K562 (cell line): ENCODE measurements at regions not wholly inside any gene's neighbourhood (a gene's known extent, or its start where the extent isn't known, plus 50 kb on each side); places are given as distances from the start of the nearest gene placed in this dataset.

Experiments used
- ATAC-seq: fragments of 200-7000 bp; cut with Tn5 transposase; 3 replicates; pipeline ENCODE4 v1.9.1; 2020; ENCODE audit warnings: moderate library complexity
- BruUV-seq: library from RNA; stranded (reverse); fragments of 400-500 nt; replicated peaks from 2 replicates; lab custom pipeline; 2021; lab: Mats Ljungman, UMichigan
- CTCF ChIA-PET: fragments of 300-600 bp; formaldehyde crosslinking; extraction: SDS; loops from one replicate; lab custom pipeline; 2021; ENCODE audit warnings: low intra/inter-chr PET ratio; lab: Yijun Ruan, JAX
- POLR2A ChIA-PET: fragments of 300-600, 350-650 bp; sonication (Branson Sonifier 250); formaldehyde crosslinking; extraction: SDS; loops from one replicate; lab custom pipeline; 2021; ENCODE audit warnings: antibody characterized with exemption, inconsistent platforms; lab: Yijun Ruan, JAX
- DNase-seq, 4 experiments: peaks; one replicate each; pipeline versions ENCODE4 v3.0.0 to v3.0.0-alpha.2; 2011 to 2018; ENCODE audit warnings: low spot score in 3 of 4, mixed read lengths in 3 of 4; ENCODE audit errors: extremely low read depth in 1 of 4
- FAIRE-seq: peaks from 2 replicates; lab custom pipeline; 2011; peaks lifted over from hg19 to GRCh38; lab: Jason Lieb, UNC
- H2AFZ ChIP-seq: 2 replicates; pipeline ENCODE4 v1.6.0; 2011; ENCODE audit warnings: low read depth, low read length, control low read depth, inconsistent platforms
- H3K27ac ChIP-seq: fragments of 200-600 bp; 3 replicates; pipeline ENCODE4 v1.8.0; 2011; ENCODE audit warnings: low read depth, mild to moderate bottlenecking, control low read depth, inconsistent platforms, low read length, moderate library complexity, mixed read lengths; ENCODE audit errors: extremely low read depth
- H3K27me3 ChIP-seq, 2 experiments: fragments of 300-600 bp in 1 of 2; 2 replicates in 1 of 2; 3 replicates in 1 of 2; pipeline versions ENCODE4 v1.6.0 to v1.8.0; 2011; ENCODE audit warnings: inconsistent platforms in 2 of 2, low read length in 2 of 2, mild to moderate bottlenecking in 1 of 2, mixed read lengths in 1 of 2, moderate library complexity in 1 of 2; ENCODE audit not compliant: control insufficient read depth in 2 of 2, insufficient read depth in 2 of 2
- H3K36me3 ChIP-seq: fragments of 300-600 bp; 3 replicates; pipeline ENCODE4 v1.8.0; 2011; ENCODE audit warnings: mild to moderate bottlenecking, low read length, inconsistent platforms; ENCODE audit not compliant: control insufficient read depth, insufficient read depth
- H3K4me1 ChIP-seq, 2 experiments: fragments of 200-600 bp in 1 of 2; replicated peaks in 1 of 2; 2 replicates in 1 of 2; 3 replicates in 1 of 2; pipeline versions ENCODE4 v1.5.1 to v1.8.0; 2011; ENCODE audit warnings: inconsistent platforms in 2 of 2, low read length in 2 of 2, mild to moderate bottlenecking in 1 of 2, mixed read lengths in 1 of 2, moderate library complexity in 1 of 2; ENCODE audit not compliant: control insufficient read depth in 2 of 2, insufficient read depth in 2 of 2
- H3K4me2 ChIP-seq: 2 replicates; pipeline ENCODE4 v1.6.1; 2011; ENCODE audit warnings: low read length, control low read depth, inconsistent platforms, mixed read lengths; ENCODE audit not compliant: insufficient read depth
- H3K4me3 ChIP-seq: fragments of 200-600 bp; sonication (generic), shearing (Covaris generic); 2 replicates; pipeline ENCODE4 v1.5.1; 2016; ENCODE audit warnings: control low read depth, inconsistent platforms
- H3K79me2 ChIP-seq: fragments of 200-600 bp; 3 replicates; pipeline ENCODE4 v1.8.0; 2011; ENCODE audit warnings: low read length, inconsistent platforms; ENCODE audit not compliant: control insufficient read depth, insufficient read depth
- H3K9ac ChIP-seq, 2 experiments: 2 replicates each; pipeline versions ENCODE4 v1.6.0 to v1.6.1; 2011; ENCODE audit warnings: low read depth in 2 of 2, low read length in 2 of 2, control low read depth in 1 of 2, inconsistent platforms in 1 of 2, mild to moderate bottlenecking in 1 of 2, mixed read lengths in 1 of 2; ENCODE audit not compliant: insufficient read depth in 1 of 2
- H3K9me1 ChIP-seq: one replicate; pipeline ENCODE4 v1.6.0; 2011; ENCODE audit warnings: inconsistent platforms, mild to moderate bottlenecking, low read length, moderate library complexity; ENCODE audit not compliant: control insufficient read depth, insufficient read depth
- H3K9me3 ChIP-seq: replicated peaks from 2 replicates; pipeline ENCODE4 v1.5.1; 2011; ENCODE audit warnings: low read depth, low read length, inconsistent platforms; ENCODE audit not compliant: control insufficient read depth, insufficient read depth
- H4K20me1 ChIP-seq: replicated peaks from 2 replicates; pipeline ENCODE4 v1.6.1; 2011; ENCODE audit warnings: low read length, inconsistent platforms, mixed read lengths; ENCODE audit not compliant: control insufficient read depth, insufficient read depth
- ARID1B ChIP-seq: fragments of 450-650 bp; IDR thresholded peaks from 2 replicates; pipeline ENCODE4 v1.6.1; 2016; ENCODE audit warnings: antibody characterized with exemption, mild to moderate bottlenecking, inconsistent platforms
- BRD4 ChIP-seq: fragments of 200-600 bp; sonication (generic); IDR thresholded peaks from 2 replicates; pipeline ENCODE4 v1.6.1; 2017; ENCODE audit warnings: inconsistent platforms
- BRD9 ChIP-seq: fragments of 450-650 bp; IDR thresholded peaks from 2 replicates; pipeline ENCODE4 v1.6.1; 2018; ENCODE audit warnings: low read depth; ENCODE audit not compliant: partially characterized antibody
- CBX2 ChIP-seq: fragments of 200-600 bp; sonication (generic); IDR thresholded peaks from one replicate; pipeline ENCODE4 v1.6.1; 2012; ENCODE audit warnings: mild to moderate bottlenecking, low read length, inconsistent platforms; ENCODE audit not compliant: insufficient read depth, poor library complexity, severe bottlenecking
- ETV5 ChIP-seq: sonication (generic); formaldehyde crosslinking; IDR thresholded peaks from 2 replicates; pipeline ENCODE4 v1.4.0; 2020; ENCODE audit warnings: low read depth, mild to moderate bottlenecking, missing genetic modification reagents
- HNRNPLL ChIP-seq: fragments of 200-400 bp; formaldehyde crosslinking; IDR thresholded peaks from 2 replicates; pipeline ENCODE4 v1.6.1; 2017; ENCODE audit warnings: low read length, low read depth, mild to moderate bottlenecking; ENCODE audit not compliant: poor library complexity, severe bottlenecking
- HSF4 ChIP-seq: fragments of 250-450 bp; sonication (Bioruptor Pico); IDR thresholded peaks from 2 replicates; pipeline ENCODE4 v2.1.2; 2022; ENCODE audit warnings: mild to moderate bottlenecking, moderate library complexity, borderline replicate concordance
- KDM4B ChIP-seq, 2 experiments: fragments of 450-650 bp in 1 of 2; sonication (generic) in 1 of 2; IDR thresholded peaks; 2 replicates each; pipeline ENCODE4 v1.6.1; 2016 to 2017; ENCODE audit warnings: borderline replicate concordance in 2 of 2, antibody characterized with exemption in 1 of 2, low read depth in 1 of 2, mild to moderate bottlenecking in 1 of 2
- MCM3 ChIP-seq: fragments of 450-650 bp; IDR thresholded peaks from 2 replicates; pipeline ENCODE4 v1.6.1; 2016
- MITF ChIP-seq: IDR thresholded peaks from 2 replicates; pipeline ENCODE4 v1.6.1; 2014; ENCODE audit warnings: antibody characterized with exemption
- PRPF4 ChIP-seq: fragments of 200-400 bp; formaldehyde crosslinking; IDR thresholded peaks from one replicate; pipeline ENCODE4 v1.6.1; 2017; ENCODE audit warnings: low read length, low read depth, mild to moderate bottlenecking; ENCODE audit not compliant: insufficient read depth, poor library complexity, severe bottlenecking
- RBM39 ChIP-seq: fragments of 200-400 bp; formaldehyde crosslinking; optimal IDR thresholded peaks from 2 replicates; pipeline ENCODE3; 2018; ENCODE audit warnings: low read depth, low read length
- TARDBP ChIP-seq: fragments of 450-650 bp; IDR thresholded peaks from 2 replicates; pipeline ENCODE4 v1.6.1; 2016
- WHSC1 ChIP-seq: IDR thresholded peaks from one replicate; pipeline ENCODE4 v1.6.1; 2012; ENCODE audit warnings: low read length, control low read depth, inconsistent platforms
- ZFPM2 ChIP-seq: fragments of 250-450 bp; sonication (Bioruptor Pico); IDR thresholded peaks from 2 replicates; pipeline ENCODE4 v1.5.1; 2022; ENCODE audit warnings: mild to moderate bottlenecking
- ZNF165 ChIP-seq: fragments of 250-450 bp; sonication (Bioruptor Pico); IDR thresholded peaks from 2 replicates; pipeline ENCODE4 v1.4.0; 2020; ENCODE audit warnings: borderline replicate concordance
- ZNF785 ChIP-seq: fragments of 250-450 bp; sonication (Bioruptor Pico); IDR thresholded peaks from 2 replicates; pipeline ENCODE4 v1.4.0; 2020; ENCODE audit warnings: mild to moderate bottlenecking
- WGBS: fragments of 100-300 bp; shearing (Covaris generic); methylation state at CpG from one replicate; pipeline ENCODE4 v1.1.6; 2016; ENCODE audit warnings: low coverage, mixed read lengths; ENCODE audit not compliant: insufficient coverage; ENCODE audit errors: missing lambda C conversion rate; 5-methylcytosine and 5-hydroxymethylcytosine counted together
- in situ Hi-C: fragments of 300-500 bp; cut with MboI; formaldehyde crosslinking; loops from 4 replicates; pipeline ENCODE4 v1.15.0; 2018; ENCODE audit warnings: inconsistent platforms, mixed read lengths
- intact Hi-C: fragments of 100-400 bp; cut with micrococcal nuclease; formaldehyde crosslinking; loops from 2 replicates; pipeline ENCODE4 v1.14.2; 2022
- TF ChIP-seq, protein P1 (sequence below): fragments of 450-650 bp; IDR thresholded peaks from 2 replicates; pipeline ENCODE4 v1.6.1; 2018; ENCODE audit not compliant: partially characterized antibody

DNA sequence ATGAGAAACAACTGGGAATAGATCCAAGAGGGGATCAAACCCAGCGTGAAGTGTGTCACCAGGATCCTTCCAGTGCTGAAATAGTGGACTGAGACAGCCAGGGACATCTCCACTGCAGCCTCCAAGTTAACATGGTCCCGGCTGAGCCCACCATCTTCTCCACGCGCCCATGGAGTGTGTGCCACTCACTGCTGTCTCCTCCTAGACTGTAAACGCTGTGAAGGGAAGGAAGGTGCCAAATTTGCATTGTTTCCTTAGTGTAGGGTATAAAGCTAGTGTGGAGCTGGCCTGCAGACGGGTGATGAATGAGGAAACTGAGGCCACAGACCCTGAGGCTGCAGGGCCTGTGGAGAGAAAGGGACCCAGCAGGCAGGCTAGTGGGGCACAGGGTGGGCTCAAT lies 183.6 kb downstream of the FOXD2 start (continued):
- TF ChIP-seq, protein P1, sequence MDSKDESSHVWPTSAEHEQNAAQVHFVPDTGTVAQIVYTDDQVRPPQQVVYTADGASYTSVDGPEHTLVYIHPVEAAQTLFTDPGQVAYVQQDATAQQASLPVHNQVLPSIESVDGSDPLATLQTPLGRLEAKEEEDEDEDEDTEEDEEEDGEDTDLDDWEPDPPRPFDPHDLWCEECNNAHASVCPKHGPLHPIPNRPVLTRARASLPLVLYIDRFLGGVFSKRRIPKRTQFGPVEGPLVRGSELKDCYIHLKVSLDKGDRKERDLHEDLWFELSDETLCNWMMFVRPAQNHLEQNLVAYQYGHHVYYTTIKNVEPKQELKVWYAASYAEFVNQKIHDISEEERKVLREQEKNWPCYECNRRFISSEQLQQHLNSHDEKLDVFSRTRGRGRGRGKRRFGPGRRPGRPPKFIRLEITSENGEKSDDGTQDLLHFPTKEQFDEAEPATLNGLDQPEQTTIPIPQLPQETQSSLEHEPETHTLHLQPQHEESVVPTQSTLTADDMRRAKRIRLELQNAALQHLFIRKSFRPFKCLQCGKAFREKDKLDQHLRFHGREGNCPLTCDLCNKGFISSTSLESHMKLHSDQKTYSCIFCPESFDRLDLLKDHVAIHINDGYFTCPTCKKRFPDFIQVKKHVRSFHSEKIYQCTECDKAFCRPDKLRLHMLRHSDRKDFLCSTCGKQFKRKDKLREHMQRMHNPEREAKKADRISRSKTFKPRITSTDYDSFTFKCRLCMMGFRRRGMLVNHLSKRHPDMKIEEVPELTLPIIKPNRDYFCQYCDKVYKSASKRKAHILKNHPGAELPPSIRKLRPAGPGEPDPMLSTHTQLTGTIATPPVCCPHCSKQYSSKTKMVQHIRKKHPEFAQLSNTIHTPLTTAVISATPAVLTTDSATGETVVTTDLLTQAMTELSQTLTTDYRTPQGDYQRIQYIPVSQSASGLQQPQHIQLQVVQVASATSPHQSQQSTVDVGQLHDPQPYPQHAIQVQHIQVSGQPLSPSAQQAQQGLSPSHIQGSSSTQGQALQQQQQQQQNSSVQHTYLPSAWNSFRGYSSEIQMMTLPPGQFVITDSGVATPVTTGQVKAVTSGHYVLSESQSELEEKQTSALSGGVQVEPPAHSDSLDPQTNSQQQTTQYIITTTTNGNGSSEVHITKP = no peak
- TF ChIP-seq PRPF4 (no peak), ETV5 (CRISPR knock-in tag) (no peak), ARID1B (no peak)

GRCh38 chr1:47621977-47622376 lies 184.1 kb downstream of the FOXD2 start:
- no peak for FAIRE-seq
- Histone ChIP-seq H3K9ac (no peak overlapping the region), H3K9me3 (no peaks in the 10 kb centered on the region), H4K20me1 (no peaks in the 10 kb centered on the region), H2AFZ (no peak overlapping the region), H3K4me3 (no peak overlapping the region), H3K4me1 (no peaks in the 10 kb centered on the region), H3K9me1 (no peaks in the 10 kb centered on the region), H3K4me2 (no peak overlapping the region), H3K27ac (no peak overlapping the region), H3K36me3 (no peaks in the 10 kb centered on the region), H3K79me2 (no peaks in the 10 kb centered on the region), H3K27me3 (peaks cover 0 to 14% of the 10 kb centered on the region in 2 experiments; a peak in 2 of 5 replicates)
- in situ Hi-C loops (no loop called here), intact Hi-C loops (loop anchor here (5.0 to 10.0 kb wide), 2 partner anchors 95 to 187 kb away; partner anchors contain the start of gene FOXD2)
- POLR2A ChIA-PET = no interaction called here
- 0% methylated on average over 3 of the region's 3 CpGs for whole genome bisulfite sequencing
- no peak for ATAC-seq
- no peak for DNase-seq
- no TSS peak for BruUV-seq
- CTCF ChIA-PET = no interaction called here
- TF ChIP-seq BRD4 (no peak), WHSC1 (no peak), HNRNPLL (no peak), MITF (no peak), MCM3 (no peak), CBX2 (no peak), RBM39 (no peak), ZNF785 (CRISPR knock-in tag) (no peak), TARDBP (no peak), KDM4B (IDR thresholded peaks at IDR 0.05; ENCODE audit: borderline replicate concordance in 2 of 2, low read depth in 1 of 2) (no peak), ZNF165 (CRISPR knock-in tag) (no peak), HSF4 (CRISPR knock-in tag) (no peak), ZFPM2 (CRISPR knock-in tag) (no peak), BRD9 (no peak)
